GM19193 (cell line): ENCODE measurements at regions not wholly inside any gene's neighbourhood (a gene's known extent, or its start where the extent isn't known, plus 50 kb on each side); places are given as distances from the start of the nearest gene placed in this dataset.

Source experiments
- POLR2A ChIP-seq: IDR thresholded peaks from 4 replicates; pipeline ENCODE4 v1.6.1; 2011; ENCODE audit not compliant: insufficient read depth, insufficient read length; ENCODE audit errors: extremely low read depth

- no peak for TF ChIP-seq POLR2A
Measured at GRCh38 chr22:49626361-49627216, 201.1 kb downstream of the BRD1 start.

GRCh38 chr22:49624421-49625177 is 203.1 kb downstream of the BRD1 start:
- TF ChIP-seq POLR2A: no peak

GRCh38 chr22:49623715-49624114 is 204.0 kb downstream of the BRD1 start:
- TF ChIP-seq POLR2A: no peak

GRCh38 chr22:49623176-49623575 is 204.5 kb downstream of the BRD1 start:
- TF ChIP-seq POLR2A: no peak

- TF ChIP-seq POLR2A: no peak
Measured at GRCh38 chr22:49622241-49623105, 205.2 kb downstream of the BRD1 start.

- no peak for TF ChIP-seq POLR2A
Measured at GRCh38 chr22:49621601-49622210, 206.0 kb downstream of the BRD1 start.

- no peak for TF ChIP-seq POLR2A
Measured at GRCh38 chr22:49620666-49621065, 207.0 kb downstream of the BRD1 start.

GRCh38 chr22:49620003-49620556 is 207.6 kb downstream of the BRD1 start:
- TF ChIP-seq POLR2A: no peak

- TF ChIP-seq POLR2A: no peak
Measured at GRCh38 chr22:49619301-49619700, 208.4 kb downstream of the BRD1 start.

GRCh38 chr22:49618677-49618953 is 209.1 kb downstream of the BRD1 start:
- TF ChIP-seq POLR2A: no peak

GRCh38 chr22:49617866-49618676 is 209.6 kb downstream of the BRD1 start:
- no peak for TF ChIP-seq POLR2A

- TF ChIP-seq POLR2A: no peak
Measured at GRCh38 chr22:49617264-49617663, 210.4 kb downstream of the BRD1 start.

GRCh38 chr22:49616356-49617231 is 211.1 kb downstream of the BRD1 start:
- TF ChIP-seq POLR2A: no peak
